ENCODE measurements at regions not wholly inside any gene's neighbourhood (a gene's known extent, or its start where the extent isn't known, plus 50 kb on each side); places are given as distances from the start of the nearest gene placed in this dataset.
"Not testable (repeated sequence)": the region's sequence is repeated elsewhere in the genome, so short reads cannot be mapped to it uniquely, and the experiment has no call there.

GRCh38 chr18:40157120-40157519 is 1797.9 kb upstream of the PIK3C3 start:
- DNase-seq (no peak), ATAC-seq (no peak)
- H3K9me3 ChIP-seq, result no peaks in the 10 kb centered on the region
- no peak for TF ChIP-seq CTCF (IDR thresholded peaks at IDR 0.05)
- no peaks in the 10 kb centered on the region for H3K27me3 ChIP-seq (ENCODE audit: low read depth)
- H3K4me3 ChIP-seq, result no peak overlapping the region
- H3K36me3 ChIP-seq, result no peaks in the 10 kb centered on the region
- intact Hi-C loops (cut with DNase I), result no loop called here
- no peaks in the 10 kb centered on the region for H3K4me1 ChIP-seq
- H3K27ac ChIP-seq, result no peak overlapping the region

GRCh38 chr18:40152859-40153258 is 1802.2 kb upstream of the PIK3C3 start:
- Histone ChIP-seq H3K4me1 (no peaks in the 10 kb centered on the region), H3K27me3 (ENCODE audit: low read depth) (no peaks in the 10 kb centered on the region), H3K4me3 (no peak overlapping the region), H3K9me3 (no peaks in the 10 kb centered on the region), H3K27ac (no peak overlapping the region), H3K36me3 (no peaks in the 10 kb centered on the region)
- no peak for DNase-seq
- intact Hi-C loops (cut with DNase I), result no loop called here
- ATAC-seq, result no peak
- no peak for TF ChIP-seq CTCF (IDR thresholded peaks at IDR 0.05)

GRCh38 chr18:40148960-40149359 is 1806.1 kb upstream of the PIK3C3 start:
- Histone ChIP-seq H3K9me3 (no peaks in the 10 kb centered on the region), H3K27me3 (ENCODE audit: low read depth) (no peaks in the 10 kb centered on the region), H3K4me3 (no peak overlapping the region), H3K4me1 (no peaks in the 10 kb centered on the region), H3K27ac (no peak overlapping the region), H3K36me3 (no peaks in the 10 kb centered on the region)
- ATAC-seq (no peak), DNase-seq (no peak)
- no peak for TF ChIP-seq CTCF (IDR thresholded peaks at IDR 0.05)
- intact Hi-C loops (cut with DNase I), result no loop called here

GRCh38 chr18:40133253-40133652 is 1821.8 kb upstream of the PIK3C3 start:
- intact Hi-C loops (cut with DNase I), result no loop called here
- H3K36me3 ChIP-seq, result no peaks in the 10 kb centered on the region
- ATAC-seq (no peak), DNase-seq (no peak)
- no peak overlapping the region for H3K4me3 ChIP-seq
- H3K9me3 ChIP-seq, result peaks cover 4% of the 10 kb centered on the region
- H3K27ac ChIP-seq, result no peak overlapping the region
- no peaks in the 10 kb centered on the region for H3K27me3 ChIP-seq (ENCODE audit: low read depth)
- no peak for TF ChIP-seq CTCF (IDR thresholded peaks at IDR 0.05)
- no peaks in the 10 kb centered on the region for H3K4me1 ChIP-seq

- H3K9me3 ChIP-seq; H3K36me3 ChIP-seq; H3K27me3 ChIP-seq (ENCODE audit: low read depth); H3K4me3 ChIP-seq; H3K4me1 ChIP-seq; ATAC-seq; H3K27ac ChIP-seq; intact Hi-C loops (cut with DNase I); DNase-seq: not testable (repeated sequence)
These were observed 1822.6 kb upstream of the PIK3C3 start for GRCh38 chr18:40132438-40132837.

- no peak for ATAC-seq
- no peak overlapping the region for H3K27ac ChIP-seq
- H3K27me3 ChIP-seq (ENCODE audit: low read depth), result no peaks in the 10 kb centered on the region
- no peak for TF ChIP-seq CTCF (IDR thresholded peaks at IDR 0.05)
- no peaks in the 10 kb centered on the region for H3K36me3 ChIP-seq
- no peak overlapping the region for H3K4me3 ChIP-seq
- no peaks in the 10 kb centered on the region for H3K9me3 ChIP-seq
- DNase-seq, result no peak
- H3K4me1 ChIP-seq, result no peaks in the 10 kb centered on the region
- intact Hi-C loops (cut with DNase I), result no loop called here
These were observed 1830.9 kb upstream of the PIK3C3 start for GRCh38 chr18:40124107-40124506.
